GM21529 (cell line): ENCODE measurements at regions not wholly inside any gene's neighbourhood (a gene's known extent, or its start where the extent isn't known, plus 50 kb on each side); places are given as distances from the start of the nearest gene placed in this dataset.

ENCODE experiments used
- ATAC-seq: cut with Tn5 transposase; IDR thresholded peaks from one replicate; pipeline ENCODE4 v1.9.1; 2021; ENCODE audit not compliant: unreplicated experiment

- no peak for ATAC-seq
Measured at GRCh38 chr5:124664287-124664686, 82.2 kb downstream of the ZNF608 start.

GRCh38 chr5:124663101-124663506 lies 83.3 kb downstream of the ZNF608 start:
- ATAC-seq: no peak

GRCh38 chr5:124662181-124662781 lies 84.2 kb downstream of the ZNF608 start:
- ATAC-seq: no peak

- no peak for ATAC-seq
Measured at GRCh38 chr5:124661317-124662141, 84.9 kb downstream of the ZNF608 start.

GRCh38 chr5:124660229-124661093 lies 86.0 kb downstream of the ZNF608 start:
- ATAC-seq: no peak

- no peak for ATAC-seq
Measured at GRCh38 chr5:124659798-124660197, 86.6 kb downstream of the ZNF608 start.

- ATAC-seq: no peak
Measured at GRCh38 chr5:124658867-124659557, 87.4 kb downstream of the ZNF608 start.

GRCh38 chr5:124655921-124656511 lies 90.4 kb downstream of the ZNF608 start:
- no peak for ATAC-seq

GRCh38 chr5:124655251-124655917 lies 91.1 kb downstream of the ZNF608 start:
- ATAC-seq: no peak

GRCh38 chr5:124654418-124654817 lies 92.0 kb downstream of the ZNF608 start:
- no peak for ATAC-seq

GRCh38 chr5:124653666-124654065 lies 92.8 kb downstream of the ZNF608 start:
- ATAC-seq: no peak

- no peak for ATAC-seq
Measured at GRCh38 chr5:124652892-124653441, 93.5 kb downstream of the ZNF608 start.

GRCh38 chr5:124652514-124652819 lies 94.0 kb downstream of the ZNF608 start:
- ATAC-seq: no peak

- ATAC-seq: peak; percentile 25
Measured at GRCh38 chr5:124651663-124652513, 94.6 kb downstream of the ZNF608 start.

- ATAC-seq: no peak
Measured at GRCh38 chr5:124650951-124651662, 95.3 kb downstream of the ZNF608 start.

GRCh38 chr5:124650147-124650561 lies 96.3 kb downstream of the ZNF608 start:
- ATAC-seq: peak; percentile 70

- ATAC-seq: peak; percentile 77
Measured at GRCh38 chr5:124649491-124650146, 96.8 kb downstream of the ZNF608 start.
